ENCODE measurements at regions not wholly inside any gene's neighbourhood (a gene's known extent, or its start where the extent isn't known, plus 50 kb on each side); places are given as distances from the start of the nearest gene placed in this dataset.

GRCh38 chr5:109961751-109962150, 272.0 kb downstream of the MAN2A1 start:
- H3K23ac ChIP-seq (ENCODE audit: low read depth, low read length), result no peak overlapping the region
- no peak overlapping the region for H2BK5ac ChIP-seq (ENCODE audit: low read depth, low read length, poor library complexity, severe bottlenecking)
- H2AK9ac ChIP-seq (replicated peaks; ENCODE audit: low read depth, low read length, poor library complexity), result no peak overlapping the region
- no peak overlapping the region for H3K4me2 ChIP-seq (ENCODE audit: low read depth, low read length)
- no peak overlapping the region for H2BK20ac ChIP-seq (ENCODE audit: low read depth, low read length)
- DNase-seq (no peak), ATAC-seq (ENCODE audit: low read depth) (no peak)
- no peak overlapping the region for H2BK120ac ChIP-seq (ENCODE audit: low read depth, low read length)
- no CpG with 5 or more reads among the region's 1 CpG for WGBS, 2 experiments (ENCODE audit: extremely low coverage in 2 of 2, insufficient read length in 1 of 2)
- H3K56ac ChIP-seq (ENCODE audit: extremely low read depth, insufficient read depth, low read length), result no peak overlapping the region
- H3K4me3 ChIP-seq (ENCODE audit: insufficient read depth, low read depth, low read length), result no peak overlapping the region
- H3K36me3 ChIP-seq (ENCODE audit: control insufficient read depth, insufficient read depth, low read length), result no peaks in the 10 kb centered on the region
- H3K14ac ChIP-seq (replicated peaks; ENCODE audit: low read depth, low read length), result no peak overlapping the region
- no TSS peak for BruUV-seq (replicated peaks)
- no peak overlapping the region for H4K8ac ChIP-seq (ENCODE audit: low read depth in 2 of 2, low read length in 2 of 2)
- no peak overlapping the region for H3K27ac ChIP-seq (ENCODE audit: insufficient read depth, low read length)
- no peak overlapping the region for H2BK15ac ChIP-seq (ENCODE audit: low read depth, low read length)
- no peak overlapping the region for H2AK5ac ChIP-seq (ENCODE audit: low read depth, low read length)
- CTCF ChIA-PET, result interaction anchor here (1.3 kb wide), 1 partner anchor 13 kb away, joined by 3 read pairs; no protein-coding TSS in a partner anchor
- no peaks in the 10 kb centered on the region for H3K27me3 ChIP-seq (ENCODE audit: control insufficient read depth, insufficient read depth, low read length)
- TF ChIP-seq, protein P1, sequence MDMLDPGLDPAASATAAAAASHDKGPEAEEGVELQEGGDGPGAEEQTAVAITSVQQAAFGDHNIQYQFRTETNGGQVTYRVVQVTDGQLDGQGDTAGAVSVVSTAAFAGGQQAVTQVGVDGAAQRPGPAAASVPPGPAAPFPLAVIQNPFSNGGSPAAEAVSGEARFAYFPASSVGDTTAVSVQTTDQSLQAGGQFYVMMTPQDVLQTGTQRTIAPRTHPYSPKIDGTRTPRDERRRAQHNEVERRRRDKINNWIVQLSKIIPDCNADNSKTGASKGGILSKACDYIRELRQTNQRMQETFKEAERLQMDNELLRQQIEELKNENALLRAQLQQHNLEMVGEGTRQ (IDR thresholded peaks at IDR 0.05; ENCODE audit: low read depth, low read length), result no peak
- TF ChIP-seq FOS (IDR thresholded peaks at IDR 0.05; ENCODE audit: low read depth, low read length) (no peak), MXI1 (IDR thresholded peaks at IDR 0.05; ENCODE audit: borderline replicate concordance, low read depth, low read length) (no peak)
- H2AFZ ChIP-seq (replicated peaks; ENCODE audit: low read length, poor library complexity), result no peak overlapping the region
- dilution Hi-C loops (cut with HindIII; ENCODE audit: low sequenced_read_pairs, unreplicated experiment), result no loop called here
- H3K9me1 ChIP-seq (ENCODE audit: insufficient read depth, low read length), result no peaks in the 10 kb centered on the region
- H3K9me3 ChIP-seq (ENCODE audit: control insufficient read depth, insufficient read depth, low read length), result no peaks in the 10 kb centered on the region
- no peak overlapping the region for H3K9ac ChIP-seq (ENCODE audit: low read depth, low read length)
- no peaks in the 10 kb centered on the region for H3K79me1 ChIP-seq (ENCODE audit: low read depth in 1 of 2, low read length in 2 of 2)
- POLR2A ChIA-PET (ENCODE audit: unreplicated experiment), result no interaction called here
- H3K4ac ChIP-seq (ENCODE audit: low read depth, low read length), result no peak overlapping the region
- intact Hi-C loops (cut with micrococcal nuclease), result no loop called here
- H4K5ac ChIP-seq (ENCODE audit: low read depth, low read length), result no peak overlapping the region
- H3K18ac ChIP-seq (ENCODE audit: low read depth, low read length), result no peak overlapping the region
- no peaks in the 10 kb centered on the region for H3K4me1 ChIP-seq (ENCODE audit: control insufficient read depth, insufficient read depth, low read length)
- in situ Hi-C loops (cut with MboI; ENCODE audit: low sequenced_read_pairs), result no loop called here
- no peaks in the 10 kb centered on the region for H4K20me1 ChIP-seq (ENCODE audit: insufficient read depth, low read length)
- H4K91ac ChIP-seq (ENCODE audit: insufficient read depth, low read depth, low read length), result no peak overlapping the region

Measured in IMR-90 (cell line).